ENCODE measurements at regions not wholly inside any gene's neighbourhood (a gene's known extent, or its start where the extent isn't known, plus 50 kb on each side); places are given as distances from the start of the nearest gene placed in this dataset.

GRCh38 chr4:86448871-86449270, 89.0 kb upstream of the MAPK10 start:
- no peaks in the 10 kb centered on the region for H3K27me3 ChIP-seq (ENCODE audit: control insufficient read depth, extremely low read depth, insufficient read depth, low read length)
- peaks cover 12% of the 10 kb centered on the region for H3K4me1 ChIP-seq (ENCODE audit: control insufficient read depth, extremely low read depth, insufficient read depth, low read length)
- no peaks in the 10 kb centered on the region for H3K36me3 ChIP-seq (ENCODE audit: control insufficient read depth in 2 of 2, extremely low read depth in 1 of 2, insufficient read depth in 2 of 2, low read length in 2 of 2)
- no peak overlapping the region for H3K4me2 ChIP-seq (ENCODE audit: control insufficient read depth, extremely low read depth, insufficient read depth, low read depth, low read length)
- TF ChIP-seq EZH2 (IDR thresholded peaks at IDR 0.05; ENCODE audit: low read length): no peak
- TF ChIP-seq CTCF (optimal IDR thresholded peaks at IDR 0.05 in 1 of 3, IDR thresholded peaks at IDR 0.05 in 1 of 3, conservative IDR thresholded peaks at IDR 0.05 in 1 of 3; ENCODE audit: extremely low read depth in 1 of 3, insufficient read depth in 2 of 3, low read length in 3 of 3): no peak
- no peak for FAIRE-seq
- no peaks in the 10 kb centered on the region for H3K79me2 ChIP-seq (ENCODE audit: control insufficient read depth, insufficient read depth, low read length)
- no peak overlapping the region for H2AFZ ChIP-seq (ENCODE audit: control insufficient read depth, low read length)
- DNase-seq (ENCODE audit: low read depth, low spot score): no peak
- H3K9ac ChIP-seq (ENCODE audit: control insufficient read depth, extremely low read depth, insufficient read depth, low read length): no peak overlapping the region
- no peaks in the 10 kb centered on the region for H4K20me1 ChIP-seq (ENCODE audit: control insufficient read depth, extremely low read depth, insufficient read depth, low read length)
- dilution Hi-C loops (cut with MboI; ENCODE audit: extremely low pct_ligation_motif_present, low sequenced_read_pairs): no loop called here
- H3K27ac ChIP-seq (ENCODE audit: control insufficient read depth, insufficient read depth, low read length): no peak overlapping the region
- no peaks in the 10 kb centered on the region for H3K9me3 ChIP-seq (ENCODE audit: control insufficient read depth, low read depth, low read length)
- no peak overlapping the region for H3K4me3 ChIP-seq (ENCODE audit: control insufficient read depth in 2 of 3, extremely low read depth in 1 of 3, insufficient read depth in 2 of 3, low read depth in 1 of 3, low read length in 3 of 3)
- H3K9me1 ChIP-seq (ENCODE audit: control insufficient read depth, extremely low read depth, insufficient read depth, low read length): no peaks in the 10 kb centered on the region

GRCh38 chr4:86449746-86450588, 90.1 kb upstream of the MAPK10 start:
- Histone ChIP-seq H3K4me1 (ENCODE audit: control insufficient read depth, extremely low read depth, insufficient read depth, low read length) (peaks cover 12% of the 10 kb centered on the region), H3K79me2 (ENCODE audit: control insufficient read depth, insufficient read depth, low read length) (no peaks in the 10 kb centered on the region), H3K27ac (ENCODE audit: control insufficient read depth, insufficient read depth, low read length) (no peak overlapping the region), H2AFZ (ENCODE audit: control insufficient read depth, low read length) (no peak overlapping the region), H3K4me3 (ENCODE audit: control insufficient read depth in 2 of 3, extremely low read depth in 1 of 3, insufficient read depth in 2 of 3, low read depth in 1 of 3, low read length in 3 of 3) (no peak overlapping the region), H3K4me2 (ENCODE audit: control insufficient read depth, extremely low read depth, insufficient read depth, low read depth, low read length) (no peak overlapping the region), H3K36me3 (ENCODE audit: control insufficient read depth in 2 of 2, extremely low read depth in 1 of 2, insufficient read depth in 2 of 2, low read length in 2 of 2) (no peaks in the 10 kb centered on the region), H3K27me3 (ENCODE audit: control insufficient read depth, extremely low read depth, insufficient read depth, low read length) (no peaks in the 10 kb centered on the region), H3K9ac (ENCODE audit: control insufficient read depth, extremely low read depth, insufficient read depth, low read length) (no peak overlapping the region), H3K9me3 (ENCODE audit: control insufficient read depth, low read depth, low read length) (no peaks in the 10 kb centered on the region), H4K20me1 (ENCODE audit: control insufficient read depth, extremely low read depth, insufficient read depth, low read length) (no peaks in the 10 kb centered on the region), H3K9me1 (ENCODE audit: control insufficient read depth, extremely low read depth, insufficient read depth, low read length) (no peaks in the 10 kb centered on the region)
- DNase-seq (ENCODE audit: low read depth, low spot score) (no peak), FAIRE-seq (no peak)
- TF ChIP-seq CTCF (optimal IDR thresholded peaks at IDR 0.05 in 1 of 3, IDR thresholded peaks at IDR 0.05 in 1 of 3, conservative IDR thresholded peaks at IDR 0.05 in 1 of 3; ENCODE audit: extremely low read depth in 1 of 3, insufficient read depth in 2 of 3, low read length in 3 of 3) (no peak), EZH2 (IDR thresholded peaks at IDR 0.05; ENCODE audit: low read length) (no peak)
- dilution Hi-C loops (cut with MboI; ENCODE audit: extremely low pct_ligation_motif_present, low sequenced_read_pairs): no loop called here

Data from keratinocyte (primary cell).